MM.1S (cell line): ENCODE measurements at regions not wholly inside any gene's neighbourhood (a gene's known extent, or its start where the extent isn't known, plus 50 kb on each side); places are given as distances from the start of the nearest gene placed in this dataset.

Source experiments
- DNase-seq: peaks from one replicate; pipeline ENCODE4 v3.0.0-alpha.2; 2015
- H2AFZ ChIP-seq: fragments of 300-600 bp; sonication (generic); 2 replicates; pipeline ENCODE4 v1.6.0; 2016; ENCODE audit warnings: antibody characterized with exemption, low read length
- H3F3A ChIP-seq: fragments of 300-600 bp; sonication (generic); 2 replicates; pipeline ENCODE4 v1.6.1; 2016; ENCODE audit warnings: mild to moderate bottlenecking, antibody characterized with exemption, low read length, moderate library complexity, mixed read lengths; ENCODE audit not compliant: insufficient read depth
- H3K27ac ChIP-seq: fragments of 300-600 bp; sonication (generic); 2 replicates; pipeline ENCODE4 v1.5.1; 2016; ENCODE audit warnings: mild to moderate bottlenecking, low read length
- H3K27me3 ChIP-seq: fragments of 300-600 bp; sonication (generic); replicated peaks from 2 replicates; pipeline ENCODE4 v1.6.0; 2016; ENCODE audit warnings: low read length; ENCODE audit not compliant: insufficient read depth
- H3K36me3 ChIP-seq: fragments of 300-600 bp; sonication (generic); replicated peaks from 2 replicates; pipeline ENCODE4 v1.6.1; 2016; ENCODE audit warnings: mild to moderate bottlenecking, low read length, mixed read lengths; ENCODE audit not compliant: insufficient read depth
- H3K4me1 ChIP-seq: fragments of 300-600 bp; sonication (generic); 2 replicates; pipeline ENCODE4 v1.6.1; 2016; ENCODE audit warnings: low read length, mixed read lengths
- H3K4me2 ChIP-seq: fragments of 300-600 bp; sonication (generic); 2 replicates; pipeline ENCODE4 v1.6.0; 2016; ENCODE audit warnings: low read depth, low read length
- H3K4me3 ChIP-seq: fragments of 300-600 bp; sonication (generic); 2 replicates; pipeline ENCODE4 v1.5.1; 2016; ENCODE audit warnings: low read length, mixed read lengths
- H3K79me2 ChIP-seq: fragments of 300-600 bp; sonication (generic); 2 replicates; pipeline ENCODE4 v1.6.1; 2016; ENCODE audit warnings: mixed run types, low read length, mixed read lengths
- H3K9ac ChIP-seq: fragments of 300-600 bp; sonication (generic); 2 replicates; pipeline ENCODE4 v1.6.1; 2016; ENCODE audit warnings: low read length, mixed read lengths
- H3K9me2 ChIP-seq: fragments of 300-600 bp; sonication (generic); replicated peaks from 2 replicates; pipeline ENCODE4 v1.6.1; 2016; ENCODE audit warnings: mild to moderate bottlenecking, low read length, mixed read lengths; ENCODE audit not compliant: insufficient read depth
- H3K9me3 ChIP-seq: fragments of 300-600 bp; sonication (generic); replicated peaks from 2 replicates; pipeline ENCODE4 v1.6.1; 2016; ENCODE audit warnings: mild to moderate bottlenecking, low read length, mixed read lengths; ENCODE audit not compliant: insufficient read depth
- H4K20me1 ChIP-seq: fragments of 300-600 bp; sonication (generic); 2 replicates; pipeline ENCODE4 v1.6.1; 2016; ENCODE audit warnings: mild to moderate bottlenecking, low read length, moderate library complexity, mixed read lengths; ENCODE audit not compliant: insufficient read depth
- CTCF ChIP-seq: fragments of 300-600 bp; sonication (generic); IDR thresholded peaks from 2 replicates; pipeline ENCODE4 v1.5.1; 2016; ENCODE audit warnings: antibody characterized with exemption, low read length, mixed read lengths
- EZH2 ChIP-seq: fragments of 300-600 bp; sonication (generic); optimal IDR thresholded peaks from 2 replicates; pipeline ENCODE3; 2017; ENCODE audit warnings: low read depth, mild to moderate bottlenecking, antibody characterized with exemption, low read length, mixed read lengths
- EZH2phosphoT487 ChIP-seq: fragments of 300-600 bp; sonication (generic); IDR thresholded peaks from 2 replicates; pipeline ENCODE4 v1.6.1; 2018; ENCODE audit warnings: antibody characterized with exemption, low read length

- no peaks in the 10 kb centered on the region for H3K4me1 ChIP-seq
- H3K9me3 ChIP-seq = no peaks in the 10 kb centered on the region
- H3K27me3 ChIP-seq = no peaks in the 10 kb centered on the region
- no peaks in the 10 kb centered on the region for H3K9me2 ChIP-seq
- no peak overlapping the region for H3K27ac ChIP-seq
- H3F3A ChIP-seq = no peaks in the 10 kb centered on the region
- no peak for TF ChIP-seq CTCF
- DNase-seq = no peak
- H3K36me3 ChIP-seq = no peaks in the 10 kb centered on the region
- no peak overlapping the region for H3K4me2 ChIP-seq
- no peaks in the 10 kb centered on the region for H3K79me2 ChIP-seq
- H3K4me3 ChIP-seq = no peak overlapping the region
- no peaks in the 10 kb centered on the region for H4K20me1 ChIP-seq
- no peak overlapping the region for H2AFZ ChIP-seq
- H3K9ac ChIP-seq = no peak overlapping the region
These were observed 186.1 kb downstream of the ATOH1 start for GRCh38 chr4:94014484-94015136.

- DNase-seq = no peak
- no peak overlapping the region for H3K4me3 ChIP-seq
- TF ChIP-seq EZH2phosphoT487 (no peak), CTCF (no peak), EZH2 (no peak)
- no peak overlapping the region for H3K4me2 ChIP-seq
- no peaks in the 10 kb centered on the region for H3K27me3 ChIP-seq
- no peak overlapping the region for H3K27ac ChIP-seq
- no peaks in the 10 kb centered on the region for H3K9me2 ChIP-seq
- H2AFZ ChIP-seq = no peak overlapping the region
- H3K9me3 ChIP-seq = no peaks in the 10 kb centered on the region
- H3K9ac ChIP-seq = no peak overlapping the region
- no peaks in the 10 kb centered on the region for H3K36me3 ChIP-seq
- H4K20me1 ChIP-seq = no peaks in the 10 kb centered on the region
- H3K4me1 ChIP-seq = no peaks in the 10 kb centered on the region
- H3F3A ChIP-seq = no peaks in the 10 kb centered on the region
- no peaks in the 10 kb centered on the region for H3K79me2 ChIP-seq
These were observed 187.4 kb downstream of the ATOH1 start for GRCh38 chr4:94015956-94016355.

- no peak overlapping the region for H3K9ac ChIP-seq
- H3K9me3 ChIP-seq = no peaks in the 10 kb centered on the region
- no peaks in the 10 kb centered on the region for H3F3A ChIP-seq
- no peak overlapping the region for H2AFZ ChIP-seq
- no peaks in the 10 kb centered on the region for H3K27me3 ChIP-seq
- no peak for DNase-seq
- no peaks in the 10 kb centered on the region for H3K36me3 ChIP-seq
- no peaks in the 10 kb centered on the region for H3K9me2 ChIP-seq
- no peaks in the 10 kb centered on the region for H3K4me1 ChIP-seq
- H3K27ac ChIP-seq = no peak overlapping the region
- H3K79me2 ChIP-seq = no peaks in the 10 kb centered on the region
- TF ChIP-seq CTCF = no peak
- no peak for TF ChIP-seq EZH2phosphoT487
- TF ChIP-seq EZH2 = no peak
- H3K4me3 ChIP-seq = no peak overlapping the region
- H4K20me1 ChIP-seq = no peaks in the 10 kb centered on the region
- no peak overlapping the region for H3K4me2 ChIP-seq
These were observed 174.9 kb upstream of the SMARCAD1 start for GRCh38 chr4:94032754-94033153.
